ENCODE measurements at regions not wholly inside any gene's neighbourhood (a gene's known extent, or its start where the extent isn't known, plus 50 kb on each side); places are given as distances from the start of the nearest gene placed in this dataset.

GRCh38 chr3:159818997-159819500, 169.6 kb upstream of the IL12A start:
- Mint-ChIP-seq H3K9me3 (no peaks in the 10 kb centered on the region; the same call in 2 of the 3 replicates), H3K36me3 (ENCODE audit: low read depth) (no peaks in the 10 kb centered on the region; the same call in 2 of the 3 replicates), H3K27me3 (ENCODE audit: insufficient read depth, low read depth, poor library complexity) (peaks cover 3% of the 10 kb centered on the region), H3K27ac (no peak overlapping the region), H3K4me3 (no peak overlapping the region), H3K4me1 (peaks cover 16% of the 10 kb centered on the region)
- H3K79me2 ChIP-seq (replicated peaks; ENCODE audit: insufficient read depth) = 0 out of 2 replicates have a peak, but pooled peaks cover 2% of the 10 kb centered on the region
- peaks cover 6% of the 10 kb centered on the region; the same call in 1 of the 2 replicates for H3K4me1 ChIP-seq (ENCODE audit: insufficient read depth)
- H3K4me3 ChIP-seq = no peak overlapping the region
- H3F3A ChIP-seq (replicated peaks; ENCODE audit: low read depth) = no peaks in the 10 kb centered on the region
- TF ChIP-seq NANOG (IDR thresholded peaks at IDR 0.05; ENCODE audit: borderline replicate concordance) (no peak), ZNF331 (CRISPR knock-in tag; IDR thresholded peaks at IDR 0.05; ENCODE audit: low read depth) (no peak), EZH2 (IDR thresholded peaks at IDR 0.05; ENCODE audit: low read depth, unreplicated experiment) (no peak), STAT1 (IDR thresholded peaks at IDR 0.05; ENCODE audit: unreplicated experiment) (no peak), EZH2phosphoT487 (IDR thresholded peaks at IDR 0.05; ENCODE audit: unreplicated experiment) (no peak), POLR2AphosphoS5 (IDR thresholded peaks at IDR 0.05; ENCODE audit: low read depth) (no peak), ZNF462 (CRISPR knock-in tag; IDR thresholded peaks at IDR 0.05) (no peak), JUNB (IDR thresholded peaks at IDR 0.05; ENCODE audit: unreplicated experiment) (no peak), ZNF114 (CRISPR knock-in tag; IDR thresholded peaks at IDR 0.05) (no peak), CTCF (conservative IDR thresholded peaks at IDR 0.05; ENCODE audit: low read depth in 2 of 2) (no peak), ETS1 (IDR thresholded peaks at IDR 0.05) (no peak), REST (IDR thresholded peaks at IDR 0.05; ENCODE audit: unreplicated experiment) (no peak), CREB1 (CRISPR knock-in tag; IDR thresholded peaks at IDR 0.05; ENCODE audit: low read depth) (no peak)
- no peak overlapping the region for H3K4me2 ChIP-seq
- 0 out of 2 replicates have a peak, but pooled peaks cover 7% of the 10 kb centered on the region for H3K9me2 ChIP-seq (ENCODE audit: insufficient read depth)
- H4K20me1 ChIP-seq (replicated peaks; ENCODE audit: insufficient read depth) = no peaks in the 10 kb centered on the region
- H3K36me3 ChIP-seq (ENCODE audit: insufficient read depth) = no peaks in the 10 kb centered on the region
- DNase-seq (ENCODE audit: low spot score) = no peak
- H3K27ac ChIP-seq (ENCODE audit: low read depth) = no peak overlapping the region
- no peak overlapping the region for H2AFZ ChIP-seq
- no peaks in the 10 kb centered on the region for H3K27me3 ChIP-seq (ENCODE audit: insufficient read depth)
- ATAC-seq = no peak
